ENCODE measurements at regions not wholly inside any gene's neighbourhood (a gene's known extent, or its start where the extent isn't known, plus 50 kb on each side); places are given as distances from the start of the nearest gene placed in this dataset.

- no peak for TF ChIP-seq CTCF (IDR thresholded peaks at IDR 0.05; ENCODE audit: insufficient read depth, low read length, missing control alignments)
- POLR2A ChIA-PET, result no interaction called here
- DNase-seq (ENCODE audit: low read depth, low spot score), result no peak
- CTCF ChIA-PET, result no interaction called here
- H3K4me3 ChIP-seq (ENCODE audit: low read depth, low read length), result no peak overlapping the region
These were observed 181.5 kb upstream of the ID2 start for GRCh38 chr2:8500124-8501054.

- no peak for DNase-seq (ENCODE audit: low read depth, low spot score)
- H3K4me3 ChIP-seq (ENCODE audit: low read depth, low read length), result no peak overlapping the region
- ChIA-PET POLR2A (no interaction called here), CTCF (no interaction called here)
- TF ChIP-seq CTCF (IDR thresholded peaks at IDR 0.05; ENCODE audit: insufficient read depth, low read length, missing control alignments), result no peak
These were observed 180.7 kb upstream of the ID2 start for GRCh38 chr2:8501061-8501720.

DNA sequence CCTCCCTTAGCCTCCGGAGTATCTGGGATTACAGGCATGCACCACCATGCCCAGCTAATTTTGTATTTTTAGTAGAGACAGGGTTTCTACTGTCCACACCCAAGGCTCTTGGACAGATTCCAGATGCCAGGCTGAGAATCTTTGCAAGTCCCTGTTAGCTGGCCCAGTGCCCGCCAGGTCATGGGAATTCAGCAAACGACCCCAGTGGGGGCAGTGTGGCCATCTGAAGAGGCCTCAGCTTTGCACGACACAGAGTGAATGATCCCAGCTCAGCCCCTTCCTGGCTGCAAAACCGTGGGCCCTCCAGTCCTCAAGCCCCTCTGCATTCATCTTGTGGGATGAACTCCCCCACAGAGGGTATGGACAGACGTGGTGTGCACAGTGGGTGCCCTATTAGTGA is 179.5 kb upstream of the ID2 start:
- CTCF ChIA-PET, result no interaction called here
- no peak for TF ChIP-seq CTCF (IDR thresholded peaks at IDR 0.05; ENCODE audit: insufficient read depth, low read length, missing control alignments)
- H3K4me3 ChIP-seq (ENCODE audit: low read depth, low read length), result no peak overlapping the region
- POLR2A ChIA-PET, result no interaction called here
- DNase-seq (ENCODE audit: low read depth, low spot score), result no peak

DNA sequence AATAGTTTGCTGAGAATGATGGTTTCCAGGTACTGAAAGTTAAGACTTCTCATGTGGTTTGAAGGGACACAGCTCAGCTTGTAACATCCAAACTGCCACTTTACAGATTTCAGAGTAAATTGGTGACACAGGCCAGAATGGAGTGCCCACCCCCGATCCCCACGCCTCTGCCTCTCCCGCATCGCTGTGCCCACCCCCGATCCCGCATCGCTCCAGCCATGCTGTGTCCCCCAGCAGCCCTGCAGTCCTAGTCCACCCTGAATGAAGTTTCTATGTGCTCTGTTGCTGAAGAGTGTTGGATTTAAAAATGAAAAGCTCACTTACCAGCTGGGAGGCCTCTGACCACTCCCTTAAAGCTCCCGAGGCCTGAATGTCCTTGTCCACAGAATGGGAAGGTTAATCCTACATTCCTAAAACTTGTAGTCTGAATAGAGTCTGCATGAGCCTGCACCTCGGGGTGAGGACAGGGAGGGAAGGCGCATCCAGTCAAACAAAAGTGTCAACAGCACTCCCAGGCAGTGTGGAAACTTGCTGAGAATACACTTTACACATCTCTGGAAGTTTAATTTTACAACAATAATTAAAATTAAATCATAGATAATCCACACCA is 176.4 kb upstream of the ID2 start:
- H3K4me3 ChIP-seq (ENCODE audit: low read depth, low read length), result no peak overlapping the region
- ChIA-PET CTCF (no interaction called here), POLR2A (no interaction called here)
- TF ChIP-seq CTCF (IDR thresholded peaks at IDR 0.05; ENCODE audit: insufficient read depth, low read length, missing control alignments), result no peak
- no peak for DNase-seq (ENCODE audit: low read depth, low spot score)

GRCh38 chr2:8506746-8507145 is 175.1 kb upstream of the ID2 start:
- ChIA-PET POLR2A (no interaction called here), CTCF (no interaction called here)
- DNase-seq (ENCODE audit: low read depth, low spot score), result no peak
- H3K4me3 ChIP-seq (ENCODE audit: low read depth, low read length), result no peak overlapping the region
- no peak for TF ChIP-seq CTCF (IDR thresholded peaks at IDR 0.05; ENCODE audit: insufficient read depth, low read length, missing control alignments)

- no peak overlapping the region for H3K4me3 ChIP-seq (ENCODE audit: low read depth, low read length)
- ChIA-PET POLR2A (no interaction called here), CTCF (interaction anchor here (0.6 to 0.8 kb wide), 2 partner anchors 15 kb away, joined by 3 read pairs; no protein-coding TSS in a partner anchor)
- no peak for TF ChIP-seq CTCF (IDR thresholded peaks at IDR 0.05; ENCODE audit: insufficient read depth, low read length, missing control alignments)
- DNase-seq (ENCODE audit: low read depth, low spot score), result no peak
These were observed 173.1 kb upstream of the ID2 start for GRCh38 chr2:8508766-8509165.
